ENCODE measurements at regions not wholly inside any gene's neighbourhood (a gene's known extent, or its start where the extent isn't known, plus 50 kb on each side); places are given as distances from the start of the nearest gene placed in this dataset.

- H3K27me3 ChIP-seq: no peaks in the 10 kb centered on the region
- TF ChIP-seq, protein P1, sequence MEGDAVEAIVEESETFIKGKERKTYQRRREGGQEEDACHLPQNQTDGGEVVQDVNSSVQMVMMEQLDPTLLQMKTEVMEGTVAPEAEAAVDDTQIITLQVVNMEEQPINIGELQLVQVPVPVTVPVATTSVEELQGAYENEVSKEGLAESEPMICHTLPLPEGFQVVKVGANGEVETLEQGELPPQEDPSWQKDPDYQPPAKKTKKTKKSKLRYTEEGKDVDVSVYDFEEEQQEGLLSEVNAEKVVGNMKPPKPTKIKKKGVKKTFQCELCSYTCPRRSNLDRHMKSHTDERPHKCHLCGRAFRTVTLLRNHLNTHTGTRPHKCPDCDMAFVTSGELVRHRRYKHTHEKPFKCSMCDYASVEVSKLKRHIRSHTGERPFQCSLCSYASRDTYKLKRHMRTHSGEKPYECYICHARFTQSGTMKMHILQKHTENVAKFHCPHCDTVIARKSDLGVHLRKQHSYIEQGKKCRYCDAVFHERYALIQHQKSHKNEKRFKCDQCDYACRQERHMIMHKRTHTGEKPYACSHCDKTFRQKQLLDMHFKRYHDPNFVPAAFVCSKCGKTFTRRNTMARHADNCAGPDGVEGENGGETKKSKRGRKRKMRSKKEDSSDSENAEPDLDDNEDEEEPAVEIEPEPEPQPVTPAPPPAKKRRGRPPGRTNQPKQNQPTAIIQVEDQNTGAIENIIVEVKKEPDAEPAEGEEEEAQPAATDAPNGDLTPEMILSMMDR (IDR thresholded peaks at IDR 0.05): no peak
- TF ChIP-seq POLR2A (IDR thresholded peaks at IDR 0.05): no peak
- no peak overlapping the region for H3K4me3 ChIP-seq
- H3K36me3 ChIP-seq: no peaks in the 10 kb centered on the region
- no peaks in the 10 kb centered on the region for H3K4me1 ChIP-seq
- H3K9me3 ChIP-seq: no peaks in the 10 kb centered on the region
- no peak for DNase-seq
- H3K27ac ChIP-seq: no peak overlapping the region
- intact Hi-C loops (cut with DNase I; ENCODE audit: low total_unique reads): no loop called here
These were observed 656.7 kb upstream of the CCDC54 start for GRCh38 chr3:106720510-106720909.

- Histone ChIP-seq H3K27ac (no peak overlapping the region), H3K9me3 (no peaks in the 10 kb centered on the region), H3K36me3 (no peaks in the 10 kb centered on the region), H3K27me3 (no peaks in the 10 kb centered on the region), H3K4me1 (no peaks in the 10 kb centered on the region), H3K4me3 (no peak overlapping the region)
- no peak for DNase-seq
- TF ChIP-seq POLR2A (IDR thresholded peaks at IDR 0.05): no peak
- TF ChIP-seq, protein P1 (IDR thresholded peaks at IDR 0.05): no peak
- intact Hi-C loops (cut with DNase I; ENCODE audit: low total_unique reads): no loop called here
These were observed 651.7 kb upstream of the CCDC54 start for GRCh38 chr3:106725566-106725965.

DNA sequence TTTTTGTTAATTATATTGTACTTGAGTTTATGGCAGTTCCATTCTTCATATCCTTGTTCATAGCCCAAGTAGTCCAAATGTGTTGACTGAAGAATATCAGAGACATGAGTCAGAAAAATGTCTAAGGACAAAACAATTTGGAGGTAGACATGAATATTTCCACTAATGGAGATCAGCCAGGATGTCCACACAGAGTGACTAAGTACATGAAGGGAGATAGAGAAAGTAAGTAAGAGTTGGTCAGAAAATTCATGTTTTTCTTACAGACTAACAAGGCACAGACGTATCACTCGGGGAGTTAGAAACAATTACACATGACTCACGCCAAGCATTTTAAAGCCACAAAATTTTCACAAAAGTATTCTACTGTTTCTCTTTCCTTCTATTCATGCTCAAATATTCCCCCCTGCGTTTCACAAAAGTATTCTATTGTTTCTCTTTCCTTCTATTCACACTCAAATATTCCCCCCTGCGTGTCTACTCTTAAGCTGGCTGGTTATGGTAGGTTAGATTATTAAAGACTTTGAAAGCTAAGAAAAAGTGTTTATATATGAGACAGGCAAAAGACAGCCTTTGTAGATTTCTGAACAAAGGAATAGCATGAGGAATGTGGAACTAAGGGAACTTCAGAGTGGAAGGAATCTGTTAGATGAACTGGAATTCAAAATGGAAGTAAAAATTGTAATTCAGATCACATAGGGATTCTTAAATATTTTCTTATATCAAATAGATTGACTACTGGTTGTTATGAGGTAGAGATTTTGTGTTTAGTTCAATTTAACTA is 648.7 kb upstream of the CCDC54 start:
- TF ChIP-seq, protein P1 (IDR thresholded peaks at IDR 0.05): no peak
- no peak for TF ChIP-seq POLR2A (IDR thresholded peaks at IDR 0.05)
- intact Hi-C loops (cut with DNase I; ENCODE audit: low total_unique reads): no loop called here
- Histone ChIP-seq H3K36me3 (no peaks in the 10 kb centered on the region), H3K4me1 (no peaks in the 10 kb centered on the region), H3K27me3 (no peaks in the 10 kb centered on the region), H3K27ac (no peak overlapping the region), H3K9me3 (no peaks in the 10 kb centered on the region), H3K4me3 (no peak overlapping the region)
- no peak for DNase-seq

GRCh38 chr3:106729481-106729880 is 647.8 kb upstream of the CCDC54 start:
- Histone ChIP-seq H3K4me1 (no peaks in the 10 kb centered on the region), H3K9me3 (no peaks in the 10 kb centered on the region), H3K36me3 (no peaks in the 10 kb centered on the region), H3K4me3 (no peak overlapping the region), H3K27ac (no peak overlapping the region), H3K27me3 (no peaks in the 10 kb centered on the region)
- TF ChIP-seq, protein P1 (IDR thresholded peaks at IDR 0.05): no peak
- TF ChIP-seq POLR2A (IDR thresholded peaks at IDR 0.05): no peak
- intact Hi-C loops (cut with DNase I; ENCODE audit: low total_unique reads): no loop called here
- no peak for DNase-seq

GRCh38 chr3:106731230-106731629 is 646.0 kb upstream of the CCDC54 start:
- Histone ChIP-seq H3K4me3 (no peak overlapping the region), H3K27ac (no peak overlapping the region), H3K9me3 (no peaks in the 10 kb centered on the region), H3K36me3 (no peaks in the 10 kb centered on the region), H3K27me3 (no peaks in the 10 kb centered on the region), H3K4me1 (no peaks in the 10 kb centered on the region)
- DNase-seq: no peak
- intact Hi-C loops (cut with DNase I; ENCODE audit: low total_unique reads): no loop called here
- TF ChIP-seq, protein P1 (IDR thresholded peaks at IDR 0.05): no peak
- no peak for TF ChIP-seq POLR2A (IDR thresholded peaks at IDR 0.05)

All from uterus (tissue), 3 donors.